Body of pancreas (tissue), 4 donors: ENCODE measurements at regions not wholly inside any gene's neighbourhood (a gene's known extent, or its start where the extent isn't known, plus 50 kb on each side); places are given as distances from the start of the nearest gene placed in this dataset.

Experiments used
- ATAC-seq: fragments of 150-250 bp; one replicate; pipeline ENCODE4 v1.9.1; 2016
- DNase-seq, 4 donors: peaks; one replicate each; pipeline ENCODE4 v3.0.0-alpha.2; 2019
- H3K27ac ChIP-seq, 4 donors: fragments of 200-600 bp; sonication (generic); 1 replicate in 3 of 4; 2 replicates in 1 of 4; pipeline versions ENCODE4 v1.5.1 to v1.6.1; 2016 to 2019; ENCODE audit warnings: mild to moderate bottlenecking in 1 of 4, mixed read lengths in 1 of 4, moderate library complexity in 1 of 4
- H3K27me3 ChIP-seq, 2 donors: fragments of 200-600 bp; sonication (generic); one replicate each; pipeline ENCODE4 v1.6.0; 2016; ENCODE audit warnings: mild to moderate bottlenecking in 1 of 2
- H3K36me3 ChIP-seq, 2 donors: fragments of 200-600 bp; sonication (generic); replicated peaks in 1 of 2; 2 replicates each; pipeline ENCODE4 v1.5.1; 2016; ENCODE audit warnings: low read depth in 2 of 2; ENCODE audit not compliant: insufficient read depth in 1 of 2
- H3K4me1 ChIP-seq: fragments of 200-600 bp; sonication (generic); one replicate; pipeline ENCODE4 v1.6.0; 2016
- H3K4me3 ChIP-seq, 2 donors: fragments of 200-600 bp; sonication (generic); 1 replicate in 1 of 2; 2 replicates in 1 of 2; pipeline ENCODE4 v1.5.1; 2016 to 2019
- H3K9me3 ChIP-seq, 3 donors: fragments of 200-600 bp; sonication (generic); 1 replicate in 2 of 3; 2 replicates in 1 of 3; pipeline ENCODE4 v1.5.1; 2016
- POLR2A ChIP-seq, 3 donors: fragments of 450-650 bp; IDR thresholded peaks; one replicate each; pipeline ENCODE4 v1.6.1; 2016; ENCODE audit warnings: antibody characterized with exemption in 3 of 3, mild to moderate bottlenecking in 2 of 3
- WGBS, 2 donors: methylation state at CpG; one replicate each; pipeline ENCODE4 v1.1.5; 2017; 5-methylcytosine and 5-hydroxymethylcytosine counted together
- intact Hi-C: fragments of 100-400 bp; cut with DNase I; formaldehyde crosslinking; loops from one replicate; pipeline ENCODE4 v1.15.1; 2023
- TF ChIP-seq, protein P1 (sequence below), 7 experiments: fragments of 450-650 bp in 4 of 7; fragments of 200-600 bp in 3 of 7; sonication (generic) in 3 of 7; IDR thresholded peaks; one replicate each; pipeline ENCODE4 v1.5.1; 2016 to 2019; ENCODE audit warnings: antibody characterized with exemption in 7 of 7

DNA sequence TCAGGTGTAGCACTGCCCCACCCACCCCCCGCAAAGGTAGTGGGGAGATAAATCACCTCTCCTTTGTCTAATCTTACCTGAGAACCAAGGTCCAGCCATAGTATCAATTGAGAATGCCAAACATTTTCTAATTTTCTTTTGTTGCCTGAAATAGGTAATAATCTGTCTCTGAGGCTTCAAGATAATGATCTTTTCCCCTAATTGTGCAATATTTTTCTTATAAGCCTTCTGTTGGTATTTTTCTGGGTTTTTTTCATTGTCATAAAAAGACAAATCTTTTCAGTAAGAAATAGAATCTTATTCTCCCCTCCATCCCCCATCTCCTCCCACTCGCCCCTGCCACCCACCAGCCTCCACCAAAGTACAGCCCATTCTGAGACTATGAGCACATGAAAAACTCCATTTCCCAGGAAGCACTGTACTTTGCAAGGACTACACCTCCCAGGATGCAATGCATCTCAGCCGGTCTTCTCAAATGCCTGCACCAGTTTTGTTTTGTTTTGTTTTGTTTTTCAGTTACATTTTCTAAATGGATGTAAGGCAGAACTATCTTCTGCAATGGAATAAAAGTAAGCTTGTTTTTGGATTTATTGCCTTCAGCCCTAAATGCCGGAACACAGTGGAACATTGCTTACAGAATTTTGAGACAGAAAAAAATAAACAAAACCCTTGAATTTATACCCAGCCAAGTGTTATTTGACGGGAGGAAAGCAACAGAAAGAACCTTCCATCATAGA is 268.0 kb downstream of the TFAP2A start:
- intact Hi-C loops, result no loop called here
- ATAC-seq, result no peak
- H3K36me3 ChIP-seq, result no peaks in the 10 kb centered on the region
- TF ChIP-seq POLR2A (IDR thresholded peaks at IDR 0.05), result no peak
- TF ChIP-seq, protein P1, sequence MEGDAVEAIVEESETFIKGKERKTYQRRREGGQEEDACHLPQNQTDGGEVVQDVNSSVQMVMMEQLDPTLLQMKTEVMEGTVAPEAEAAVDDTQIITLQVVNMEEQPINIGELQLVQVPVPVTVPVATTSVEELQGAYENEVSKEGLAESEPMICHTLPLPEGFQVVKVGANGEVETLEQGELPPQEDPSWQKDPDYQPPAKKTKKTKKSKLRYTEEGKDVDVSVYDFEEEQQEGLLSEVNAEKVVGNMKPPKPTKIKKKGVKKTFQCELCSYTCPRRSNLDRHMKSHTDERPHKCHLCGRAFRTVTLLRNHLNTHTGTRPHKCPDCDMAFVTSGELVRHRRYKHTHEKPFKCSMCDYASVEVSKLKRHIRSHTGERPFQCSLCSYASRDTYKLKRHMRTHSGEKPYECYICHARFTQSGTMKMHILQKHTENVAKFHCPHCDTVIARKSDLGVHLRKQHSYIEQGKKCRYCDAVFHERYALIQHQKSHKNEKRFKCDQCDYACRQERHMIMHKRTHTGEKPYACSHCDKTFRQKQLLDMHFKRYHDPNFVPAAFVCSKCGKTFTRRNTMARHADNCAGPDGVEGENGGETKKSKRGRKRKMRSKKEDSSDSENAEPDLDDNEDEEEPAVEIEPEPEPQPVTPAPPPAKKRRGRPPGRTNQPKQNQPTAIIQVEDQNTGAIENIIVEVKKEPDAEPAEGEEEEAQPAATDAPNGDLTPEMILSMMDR (IDR thresholded peaks at IDR 0.05), result no peak
- peak in 2 of 4 donors; percentile 17 to 20 for DNase-seq
- no peaks in the 10 kb centered on the region for H3K4me1 ChIP-seq
- no peaks in the 10 kb centered on the region for H3K9me3 ChIP-seq
- H3K4me3 ChIP-seq, result no peak overlapping the region
- WGBS, 2 donors, result 26 to 29% methylated on average over 5 of the region's 5 CpGs
- no peaks in the 10 kb centered on the region for H3K27me3 ChIP-seq
- no peak overlapping the region for H3K27ac ChIP-seq

DNA sequence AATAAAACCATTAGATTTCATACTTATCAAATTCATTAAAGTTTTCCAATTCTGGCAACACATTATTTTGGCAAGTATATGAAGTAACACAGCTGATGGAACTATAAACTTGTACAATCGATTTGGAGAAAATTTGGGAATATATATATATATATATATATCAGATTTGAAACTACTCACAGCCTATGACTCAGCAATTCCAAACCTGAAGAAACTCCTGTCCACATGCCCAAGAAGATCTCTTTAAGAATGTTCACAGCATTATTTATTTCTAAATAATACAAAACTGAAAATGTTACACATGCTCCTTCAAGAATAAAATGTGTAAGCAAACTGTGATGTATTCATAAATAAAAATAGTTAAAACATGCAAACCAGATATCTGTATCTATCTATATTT is 270.1 kb downstream of the TFAP2A start:
- H3K4me1 ChIP-seq, result no peaks in the 10 kb centered on the region
- H3K27ac ChIP-seq, result no peak overlapping the region
- no peaks in the 10 kb centered on the region for H3K9me3 ChIP-seq
- intact Hi-C loops, result no loop called here
- no peak for ATAC-seq
- DNase-seq, result no peak
- no peaks in the 10 kb centered on the region for H3K36me3 ChIP-seq
- H3K4me3 ChIP-seq, result no peak overlapping the region
- H3K27me3 ChIP-seq, result no peaks in the 10 kb centered on the region
- 44 to 48% methylated on average over 1 of the region's 1 CpG for WGBS, 2 donors
- TF ChIP-seq POLR2A (IDR thresholded peaks at IDR 0.05), result no peak
- TF ChIP-seq, protein P1 (IDR thresholded peaks at IDR 0.05), result no peak

DNA sequence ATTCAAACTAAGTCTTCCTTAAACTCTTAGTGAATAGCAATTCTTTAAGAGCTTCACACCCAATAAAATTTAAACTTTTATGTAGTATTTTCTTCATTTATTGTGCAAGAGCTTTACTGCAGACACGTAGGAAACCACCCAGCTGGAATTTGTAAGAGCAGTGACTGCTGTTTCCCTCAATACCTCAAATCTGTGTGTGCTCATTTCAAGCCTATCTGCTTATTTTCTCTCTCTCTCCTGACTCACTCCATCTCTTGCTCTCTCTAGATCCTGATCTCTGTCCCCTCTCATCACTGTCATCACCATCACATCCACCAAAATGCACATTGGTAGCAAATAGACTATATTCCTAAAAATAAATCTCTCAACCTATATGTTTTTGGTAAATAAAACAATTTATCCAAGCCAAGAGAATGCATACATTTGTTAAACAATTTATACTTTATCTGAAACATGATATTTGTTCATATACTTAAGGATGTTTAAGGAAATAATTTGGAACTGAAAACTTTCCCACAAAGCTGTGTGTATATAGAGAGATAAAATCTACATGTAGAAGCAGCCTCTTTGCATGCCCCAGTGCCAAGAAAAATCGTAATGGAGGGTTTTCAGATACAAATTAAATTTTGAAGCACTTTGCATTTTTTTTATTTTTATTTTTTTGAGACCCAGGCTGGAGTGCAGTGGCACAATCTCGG is 273.0 kb downstream of the TFAP2A start:
- no peaks in the 10 kb centered on the region for H3K36me3 ChIP-seq
- DNase-seq (no peak), ATAC-seq (no peak)
- H3K4me1 ChIP-seq, result no peaks in the 10 kb centered on the region
- H3K4me3 ChIP-seq, result no peak overlapping the region
- no peak overlapping the region for H3K27ac ChIP-seq
- 48 to 49% methylated on average over 3 of the region's 3 CpGs for WGBS, 2 donors
- H3K27me3 ChIP-seq, result no peaks in the 10 kb centered on the region
- intact Hi-C loops, result no loop called here
- no peak for TF ChIP-seq POLR2A (IDR thresholded peaks at IDR 0.05)
- TF ChIP-seq, protein P1 (IDR thresholded peaks at IDR 0.05), result no peak
- no peaks in the 10 kb centered on the region for H3K9me3 ChIP-seq

DNA sequence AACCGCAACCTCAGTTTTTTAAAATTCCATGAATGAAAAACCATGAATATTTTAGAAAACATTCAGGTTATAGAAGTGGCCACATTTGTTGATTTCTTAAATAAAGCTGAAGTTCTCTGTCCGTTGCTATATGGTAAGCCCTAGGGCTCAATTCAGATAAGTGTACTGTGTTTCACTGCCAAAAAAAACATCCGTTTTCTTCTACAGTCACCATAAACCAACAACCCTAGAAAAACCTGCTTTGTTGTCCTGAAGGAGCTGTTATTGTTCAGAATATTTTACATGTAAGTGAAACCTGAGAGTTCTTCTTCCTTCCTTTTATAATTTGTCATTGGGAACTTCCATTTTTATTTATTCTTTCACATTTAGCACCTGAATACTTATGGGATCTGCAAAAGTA is 274.1 kb downstream of the TFAP2A start:
- WGBS, 2 donors, result 43 to 45% methylated on average over 3 of the region's 3 CpGs
- H3K4me3 ChIP-seq, result no peak overlapping the region

More for the DNA sequence above, 274.1 kb downstream of the TFAP2A start:
- Histone ChIP-seq H3K4me1 (no peaks in the 10 kb centered on the region), H3K27me3 (no peaks in the 10 kb centered on the region), H3K36me3 (no peaks in the 10 kb centered on the region), H3K27ac (no peak overlapping the region), H3K9me3 (no peaks in the 10 kb centered on the region)
- no peak for DNase-seq
- intact Hi-C loops, result no loop called here
- TF ChIP-seq POLR2A (IDR thresholded peaks at IDR 0.05), result no peak
- TF ChIP-seq, protein P1 (IDR thresholded peaks at IDR 0.05), result no peak
- ATAC-seq, result no peak
